GM12878 (cell line): ENCODE measurements at regions not wholly inside any gene's neighbourhood (a gene's known extent, or its start where the extent isn't known, plus 50 kb on each side); places are given as distances from the start of the nearest gene placed in this dataset.

Source experiments
- ATAC-seq: fragments of 200-7000 bp; cut with Tn5 transposase; 3 replicates; pipeline ENCODE4 v1.9.1; 2020; ENCODE audit warnings: mild to moderate bottlenecking, moderate library complexity
- BruUV-seq: library from RNA; stranded (reverse); fragments of 400-500 nt; replicated peaks from 2 replicates; lab custom pipeline; 2021; lab: Mats Ljungman, UMichigan
- CTCF ChIA-PET: fragments of 300-600 bp; sonication (Branson Sonifier 250); formaldehyde crosslinking; extraction: SDS; loops from one replicate; lab custom pipeline; 2021; ENCODE audit warnings: inconsistent platforms; lab: Yijun Ruan, JAX
- POLR2A ChIA-PET: fragments of 350-600 bp; formaldehyde crosslinking; extraction: SDS; loops from one replicate; lab custom pipeline; 2021; ENCODE audit warnings: inconsistent platforms; lab: Charles Lee
- RAD21 ChIA-PET: fragments of 300-600 bp; sonication (Branson Sonifier 250); formaldehyde crosslinking; loops from one replicate; lab custom pipeline; 2023; ENCODE audit warnings: antibody characterized with exemption; ENCODE audit not compliant: unreplicated experiment; lab: Charles Lee
- SMC1A ChIA-PET: fragments of 300-600 bp; sonication (Branson Sonifier 250); formaldehyde crosslinking; loops from one replicate; lab custom pipeline; 2023; ENCODE audit not compliant: unreplicated experiment, uncharacterized antibody; lab: Charles Lee
- DNase-seq: peaks from one replicate; pipeline ENCODE4 v3.0.0-alpha.2; 2011; ENCODE audit warnings: low read depth, low spot score
- FAIRE-seq: peaks from 3 replicates; lab custom pipeline; 2011; peaks lifted over from hg19 to GRCh38; lab: Jason Lieb, UNC
- H2AFZ ChIP-seq: 2 replicates; pipeline ENCODE4 v1.6.0; 2011; ENCODE audit warnings: low read depth, low read length, control low read depth; ENCODE audit not compliant: control insufficient read depth
- H3K27ac ChIP-seq: 2 replicates; pipeline ENCODE4 v1.5.1; 2011; ENCODE audit warnings: control low read depth; ENCODE audit not compliant: control insufficient read depth, insufficient read depth
- H3K27me3 ChIP-seq, 2 experiments: replicated peaks in 1 of 2; 2 replicates each; pipeline versions ENCODE4 v1.6.0 to v1.6.1; 2011; ENCODE audit warnings: low read length in 1 of 2; ENCODE audit not compliant: control insufficient read depth in 2 of 2, insufficient read depth in 2 of 2
- H3K36me3 ChIP-seq, 2 experiments: 2 replicates each; pipeline ENCODE4 v1.5.1; 2011; ENCODE audit warnings: low read length in 1 of 2; ENCODE audit not compliant: control insufficient read depth in 2 of 2, insufficient read depth in 2 of 2
- H3K4me1 ChIP-seq: 2 replicates; pipeline ENCODE4 v1.6.1; 2011; ENCODE audit warnings: mild to moderate bottlenecking, low read length, moderate library complexity, mixed read lengths; ENCODE audit not compliant: control insufficient read depth, insufficient read depth
- H3K4me2 ChIP-seq: 2 replicates; pipeline ENCODE4 v1.6.0; 2011; ENCODE audit warnings: control low read depth; ENCODE audit not compliant: control insufficient read depth, insufficient read depth
- H3K4me3 ChIP-seq: fragments of 200-600 bp; sonication (generic); 2 replicates; pipeline ENCODE4 v1.5.1; 2016
- H3K79me2 ChIP-seq: 2 replicates; pipeline ENCODE4 v1.6.0; 2011; ENCODE audit warnings: low read length; ENCODE audit not compliant: control insufficient read depth, insufficient read depth
- H3K9ac ChIP-seq: 2 replicates; pipeline ENCODE4 v1.8.0; 2011; ENCODE audit warnings: low read length, control low read depth, mixed read lengths; ENCODE audit not compliant: control insufficient read depth, insufficient read depth
- H3K9me3 ChIP-seq: replicated peaks from 3 replicates; pipeline ENCODE4 v1.5.1; 2011; ENCODE audit warnings: mild to moderate bottlenecking, low read length; ENCODE audit not compliant: control insufficient read depth, insufficient read depth
- H4K20me1 ChIP-seq: 2 replicates; pipeline ENCODE4 v1.6.0; 2011; ENCODE audit not compliant: control insufficient read depth, insufficient read depth
- BCLAF1 ChIP-seq: fragments of 450-650 bp; IDR thresholded peaks from 2 replicates; pipeline ENCODE4 v1.6.1; 2017; ENCODE audit warnings: antibody characterized with exemption, mild to moderate bottlenecking, moderate library complexity
- CREM ChIP-seq: IDR thresholded peaks from 2 replicates; pipeline ENCODE4 v1.6.1; 2014; ENCODE audit warnings: antibody characterized with exemption, low read depth
- GABPA ChIP-seq: IDR thresholded peaks from 2 replicates; pipeline ENCODE4 v1.6.1; 2014; ENCODE audit warnings: antibody characterized with exemption, low read depth, mild to moderate bottlenecking, inconsistent platforms
- IRF4 ChIP-seq: IDR thresholded peaks from 2 replicates; pipeline ENCODE4 v1.6.1; 2011; ENCODE audit warnings: low read depth, low read length
- NKRF ChIP-seq: fragments of 450-650 bp; conservative IDR thresholded peaks from 2 replicates; pipeline ENCODE4 v1.6.1; 2017; ENCODE audit warnings: mild to moderate bottlenecking, moderate library complexity
- SUZ12 ChIP-seq: fragments of 200-600 bp; sonication (generic); IDR thresholded peaks from one replicate; pipeline ENCODE4 v1.6.1; 2018; ENCODE audit warnings: antibody characterized with exemption, mild to moderate bottlenecking; ENCODE audit not compliant: unreplicated experiment
- TAF1 ChIP-seq: IDR thresholded peaks from 2 replicates; pipeline ENCODE4 v1.6.1; 2011; ENCODE audit warnings: mild to moderate bottlenecking, low read depth, low read length, borderline replicate concordance
- ZNF24 ChIP-seq: fragments of 450-650 bp; IDR thresholded peaks from 2 replicates; pipeline ENCODE4 v1.6.1; 2017; ENCODE audit warnings: antibody characterized with exemption, mild to moderate bottlenecking
- WGBS: methylation state at CpG from one replicate; pipeline ENCODE4 v1.1.6; 2016; ENCODE audit warnings: low lambda C conversion rate; ENCODE audit not compliant: insufficient replicate concordance, insufficient coverage; ENCODE audit errors: missing lambda C conversion rate; 5-methylcytosine and 5-hydroxymethylcytosine counted together
- in situ Hi-C: fragments of 300-500 bp; cut with MboI; formaldehyde crosslinking; loops from 9 replicates; pipeline ENCODE4 v1.14.3; 2018; ENCODE audit warnings: mixed read lengths
- intact Hi-C: fragments of 100-400 bp; cut with micrococcal nuclease; formaldehyde crosslinking; loops from one replicate; pipeline ENCODE4 v1.14.2; 2022; ENCODE audit not compliant: unreplicated experiment

GRCh38 chr5:124105326-124105725 lies 593.3 kb downstream of the CSNK1G3 start:
- ChIA-PET CTCF (no interaction called here), SMC1A (no interaction called here), POLR2A (no interaction called here), RAD21 (no interaction called here)
- ATAC-seq (no peak), FAIRE-seq (no peak), DNase-seq (no peak)
- H3K4me3 ChIP-seq = no peak overlapping the region
- no peak overlapping the region for H3K9ac ChIP-seq
- H3K4me2 ChIP-seq = no peak overlapping the region
- in situ Hi-C loops (no loop called here), intact Hi-C loops (no loop called here)
- H3K27me3 ChIP-seq = no peaks in the 10 kb centered on the region; a peak in 1 of 4 replicates
- 57% methylated on average over 2 of the region's 2 CpGs for WGBS
- BruUV-seq = no TSS peak
- no peak for TF ChIP-seq GABPA
- no peak for TF ChIP-seq BCLAF1
- TF ChIP-seq ZNF24 = no peak
- no peak for TF ChIP-seq TAF1
- no peak for TF ChIP-seq SUZ12
- no peak for TF ChIP-seq CREM
- TF ChIP-seq NKRF = no peak
- TF ChIP-seq IRF4 = no peak
- no peaks in the 10 kb centered on the region for H4K20me1 ChIP-seq
- no peaks in the 10 kb centered on the region for H3K36me3 ChIP-seq
- H3K27ac ChIP-seq = no peak overlapping the region
- no peaks in the 10 kb centered on the region for H3K79me2 ChIP-seq
- H3K9me3 ChIP-seq = no peaks in the 10 kb centered on the region
- H2AFZ ChIP-seq = no peak overlapping the region
- no peaks in the 10 kb centered on the region for H3K4me1 ChIP-seq
